Suprapubic skin (tissue), 4 donors: ENCODE measurements at regions not wholly inside any gene's neighbourhood (a gene's known extent, or its start where the extent isn't known, plus 50 kb on each side); places are given as distances from the start of the nearest gene placed in this dataset.
A peak's percentile ranks its signal among the peaks of the same experiment; 100 is the strongest.

Source experiments
- DNase-seq, 2 donors: peaks; one replicate each; pipeline ENCODE4 v3.0.0-alpha.2; 2019; ENCODE audit warnings: low spot score in 2 of 2
- H3K27ac ChIP-seq: fragments of 200-600 bp; sonication (generic); one replicate; pipeline ENCODE4 v1.5.1; 2019
- H3K27me3 ChIP-seq: fragments of 200-600 bp; sonication (generic); one replicate; pipeline ENCODE4 v1.5.1; 2019
- H3K36me3 ChIP-seq: fragments of 200-600 bp; sonication (generic); one replicate; pipeline ENCODE4 v1.5.1; 2019
- H3K4me1 ChIP-seq: fragments of 200-600 bp; sonication (generic); one replicate; pipeline ENCODE4 v1.5.1; 2019
- H3K4me3 ChIP-seq: fragments of 200-600 bp; sonication (generic); one replicate; pipeline ENCODE4 v1.5.1; 2019; ENCODE audit warnings: mild to moderate bottlenecking
- H3K9me3 ChIP-seq: fragments of 200-600 bp; sonication (generic); one replicate; pipeline ENCODE4 v1.5.1; 2019
- EP300 ChIP-seq: sonication (generic); formaldehyde crosslinking; IDR thresholded peaks from one replicate; pipeline ENCODE4 v1.6.1; 2017; ENCODE audit warnings: antibody characterized with exemption
- POLR2A ChIP-seq, 2 donors: fragments of 450-650 bp; IDR thresholded peaks; one replicate each; pipeline ENCODE4 v1.6.1; 2017; ENCODE audit warnings: antibody characterized with exemption in 2 of 2, mild to moderate bottlenecking in 2 of 2, moderate library complexity in 2 of 2
- POLR2AphosphoS5 ChIP-seq, 3 donors: sonication (generic); formaldehyde crosslinking; IDR thresholded peaks; one replicate each; pipeline ENCODE4 v1.6.1; 2017; ENCODE audit warnings: antibody characterized with exemption in 3 of 3
- WGBS: methylation state at CpG from one replicate; pipeline ENCODE4 v1.1.5; 2018; 5-methylcytosine and 5-hydroxymethylcytosine counted together
- TF ChIP-seq, protein P1 (sequence below), 2 donors: fragments of 200-600 bp in 1 of 2; fragments of 450-650 bp in 1 of 2; sonication (generic) in 1 of 2; IDR thresholded peaks; one replicate each; pipeline ENCODE4 v1.5.1; 2016 to 2019; ENCODE audit warnings: antibody characterized with exemption in 2 of 2, mild to moderate bottlenecking in 1 of 2, moderate library complexity in 1 of 2

DNA sequence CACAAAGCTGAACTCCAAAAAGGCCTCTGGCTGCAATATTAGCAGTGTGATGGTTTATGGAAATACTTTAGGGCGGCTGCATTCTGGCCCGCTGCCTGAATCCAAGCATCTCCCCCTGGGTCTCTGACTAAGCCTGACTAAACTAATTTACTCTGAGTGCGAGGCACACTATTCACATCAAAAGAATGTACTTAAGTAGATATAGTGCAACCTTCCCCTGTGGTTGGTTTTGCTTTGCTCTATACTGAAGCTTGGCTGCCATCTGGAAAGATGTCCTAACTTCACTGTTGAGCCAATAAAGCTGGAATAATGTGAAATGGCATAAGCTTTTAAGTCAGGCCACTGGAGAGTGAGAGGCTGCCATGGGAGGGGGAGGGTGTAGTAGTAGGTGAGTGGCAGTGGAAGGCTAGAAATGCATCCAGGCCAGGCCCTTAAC is 321.6 kb downstream of the AASDHPPT start:
- TF ChIP-seq POLR2AphosphoS5 (IDR thresholded peaks at IDR 0.05) (no peak), POLR2A (IDR thresholded peaks at IDR 0.05) (no peak), EP300 (no peak)
- TF ChIP-seq, protein P1, sequence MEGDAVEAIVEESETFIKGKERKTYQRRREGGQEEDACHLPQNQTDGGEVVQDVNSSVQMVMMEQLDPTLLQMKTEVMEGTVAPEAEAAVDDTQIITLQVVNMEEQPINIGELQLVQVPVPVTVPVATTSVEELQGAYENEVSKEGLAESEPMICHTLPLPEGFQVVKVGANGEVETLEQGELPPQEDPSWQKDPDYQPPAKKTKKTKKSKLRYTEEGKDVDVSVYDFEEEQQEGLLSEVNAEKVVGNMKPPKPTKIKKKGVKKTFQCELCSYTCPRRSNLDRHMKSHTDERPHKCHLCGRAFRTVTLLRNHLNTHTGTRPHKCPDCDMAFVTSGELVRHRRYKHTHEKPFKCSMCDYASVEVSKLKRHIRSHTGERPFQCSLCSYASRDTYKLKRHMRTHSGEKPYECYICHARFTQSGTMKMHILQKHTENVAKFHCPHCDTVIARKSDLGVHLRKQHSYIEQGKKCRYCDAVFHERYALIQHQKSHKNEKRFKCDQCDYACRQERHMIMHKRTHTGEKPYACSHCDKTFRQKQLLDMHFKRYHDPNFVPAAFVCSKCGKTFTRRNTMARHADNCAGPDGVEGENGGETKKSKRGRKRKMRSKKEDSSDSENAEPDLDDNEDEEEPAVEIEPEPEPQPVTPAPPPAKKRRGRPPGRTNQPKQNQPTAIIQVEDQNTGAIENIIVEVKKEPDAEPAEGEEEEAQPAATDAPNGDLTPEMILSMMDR (IDR thresholded peaks at IDR 0.05), result no peak
- Histone ChIP-seq H3K27ac (no peak overlapping the region), H3K27me3 (no peaks in the 10 kb centered on the region), H3K9me3 (no peaks in the 10 kb centered on the region), H3K4me3 (no peak overlapping the region), H3K36me3 (no peaks in the 10 kb centered on the region), H3K4me1 (no peaks in the 10 kb centered on the region)
- 29% methylated on average over 3 of the region's 3 CpGs for WGBS
- peak in 1 of 2 donors; percentile 64 for DNase-seq

DNA sequence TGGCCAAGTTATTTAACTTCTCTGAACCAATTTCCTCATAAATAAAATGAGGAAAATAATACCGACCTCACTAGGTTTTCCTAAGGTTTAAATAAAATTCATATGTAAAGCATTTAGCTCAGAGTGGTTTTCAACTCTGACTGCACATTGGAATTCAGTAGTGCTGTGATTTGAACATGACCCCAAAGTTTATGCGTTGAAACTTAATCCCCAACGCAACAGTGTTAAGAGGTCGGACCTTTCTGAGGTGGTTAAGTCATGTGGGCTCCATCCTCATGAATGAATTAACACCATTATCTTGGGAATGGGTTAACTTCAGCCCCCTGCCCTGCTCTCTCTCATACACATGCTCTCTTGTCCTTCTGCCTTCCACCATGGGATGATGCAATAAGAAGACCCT is 322.2 kb downstream of the AASDHPPT start:
- no peak overlapping the region for H3K4me3 ChIP-seq
- no peak overlapping the region for H3K27ac ChIP-seq
- H3K36me3 ChIP-seq, result no peaks in the 10 kb centered on the region
- no peaks in the 10 kb centered on the region for H3K27me3 ChIP-seq
- TF ChIP-seq, protein P1 (IDR thresholded peaks at IDR 0.05), result no peak
- TF ChIP-seq POLR2A (IDR thresholded peaks at IDR 0.05) (no peak), EP300 (no peak), POLR2AphosphoS5 (IDR thresholded peaks at IDR 0.05) (no peak)
- 82% methylated on average over 4 of the region's 4 CpGs for WGBS
- DNase-seq, result no peak
- H3K9me3 ChIP-seq, result no peaks in the 10 kb centered on the region
- no peaks in the 10 kb centered on the region for H3K4me1 ChIP-seq

DNA sequence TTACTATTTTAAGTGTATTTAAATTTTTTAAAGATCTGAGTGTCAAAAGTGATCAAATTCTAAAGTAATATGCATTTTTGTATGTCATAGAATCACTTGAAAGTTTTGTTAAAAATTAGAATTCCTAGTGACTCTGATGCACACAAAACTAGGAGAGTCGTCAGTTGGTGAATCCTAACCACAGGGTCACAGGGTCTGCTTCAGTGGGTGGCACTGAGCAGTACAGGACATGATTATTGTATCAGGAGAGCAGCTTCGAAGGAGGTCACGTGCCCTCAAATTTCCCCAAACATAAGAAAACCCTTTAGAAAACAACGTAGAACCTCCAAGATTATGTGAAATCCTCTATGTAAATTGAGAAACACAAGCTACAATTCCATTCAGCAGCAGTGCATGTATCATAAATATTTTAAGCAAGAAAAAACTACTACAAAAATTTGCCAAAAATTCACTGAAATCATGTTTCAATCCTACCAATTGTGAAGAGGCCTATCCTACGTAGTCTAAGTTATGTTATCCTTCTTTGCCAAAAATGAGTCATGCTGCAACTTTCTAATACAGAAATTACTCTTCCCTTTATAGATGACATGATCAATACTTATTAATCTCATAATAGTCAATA is 323.6 kb downstream of the AASDHPPT start:
- Histone ChIP-seq H3K4me1 (no peaks in the 10 kb centered on the region), H3K36me3 (no peaks in the 10 kb centered on the region), H3K4me3 (no peak overlapping the region), H3K27me3 (no peaks in the 10 kb centered on the region), H3K9me3 (no peaks in the 10 kb centered on the region), H3K27ac (no peak overlapping the region)
- no peak for DNase-seq
- WGBS, result 88% methylated on average over 5 of the region's 5 CpGs
- TF ChIP-seq EP300, result no peak

DNA sequence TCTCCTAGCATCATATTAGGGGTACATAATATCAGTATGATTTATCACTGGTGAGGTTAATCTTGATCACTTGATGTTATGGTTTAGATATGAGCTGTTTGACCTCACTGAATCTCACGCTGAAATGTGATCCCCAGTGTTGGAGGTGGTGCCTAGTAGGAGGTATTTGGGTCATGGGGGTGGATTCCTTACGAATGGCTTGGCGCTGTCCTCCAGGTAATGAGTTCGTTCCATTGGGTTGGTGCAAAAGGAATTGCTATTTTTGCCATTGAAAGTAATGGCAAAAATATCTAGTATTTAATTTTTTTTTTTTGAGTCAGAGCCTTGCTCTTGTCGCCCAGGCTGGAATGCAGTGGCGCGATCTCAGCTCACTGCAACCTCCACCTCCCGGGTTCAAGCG is 326.3 kb downstream of the AASDHPPT start:
- Histone ChIP-seq H3K4me3 (no peak overlapping the region), H3K9me3 (no peaks in the 10 kb centered on the region), H3K4me1 (no peaks in the 10 kb centered on the region), H3K36me3 (no peaks in the 10 kb centered on the region), H3K27ac (no peak overlapping the region), H3K27me3 (no peaks in the 10 kb centered on the region)
- no peak for DNase-seq
- TF ChIP-seq POLR2A (IDR thresholded peaks at IDR 0.05), result no peak
- TF ChIP-seq POLR2AphosphoS5 (IDR thresholded peaks at IDR 0.05), result no peak
- TF ChIP-seq EP300, result no peak
- TF ChIP-seq, protein P1 (IDR thresholded peaks at IDR 0.05), result no peak
- WGBS, result 91% methylated on average over 9 of the region's 9 CpGs

DNA sequence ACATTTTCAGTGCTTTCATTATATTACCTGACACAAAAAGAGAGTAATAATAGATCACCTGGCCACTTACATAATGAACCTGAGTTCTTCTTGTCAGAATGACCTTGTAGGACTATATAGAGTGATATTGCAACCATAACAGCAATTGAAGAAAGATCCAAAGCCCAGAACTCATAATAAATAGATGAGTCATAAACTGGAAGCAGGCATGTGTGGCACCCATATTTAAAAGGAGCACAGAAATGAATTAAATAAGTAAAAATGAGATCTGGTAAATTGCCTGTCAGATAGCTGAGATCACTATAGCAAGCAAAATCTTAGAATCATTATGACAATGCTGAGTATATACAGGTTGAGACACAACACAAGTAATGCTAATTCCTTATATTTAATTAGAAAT is 331.8 kb downstream of the AASDHPPT start:
- TF ChIP-seq EP300 (no peak), POLR2A (IDR thresholded peaks at IDR 0.05) (no peak), POLR2AphosphoS5 (IDR thresholded peaks at IDR 0.05) (no peak)
- TF ChIP-seq, protein P1 (IDR thresholded peaks at IDR 0.05), result no peak
- Histone ChIP-seq H3K9me3 (no peaks in the 10 kb centered on the region), H3K4me1 (no peaks in the 10 kb centered on the region), H3K36me3 (no peaks in the 10 kb centered on the region), H3K4me3 (no peak overlapping the region), H3K27me3 (no peaks in the 10 kb centered on the region), H3K27ac (no peak overlapping the region)
- no peak for DNase-seq

DNA sequence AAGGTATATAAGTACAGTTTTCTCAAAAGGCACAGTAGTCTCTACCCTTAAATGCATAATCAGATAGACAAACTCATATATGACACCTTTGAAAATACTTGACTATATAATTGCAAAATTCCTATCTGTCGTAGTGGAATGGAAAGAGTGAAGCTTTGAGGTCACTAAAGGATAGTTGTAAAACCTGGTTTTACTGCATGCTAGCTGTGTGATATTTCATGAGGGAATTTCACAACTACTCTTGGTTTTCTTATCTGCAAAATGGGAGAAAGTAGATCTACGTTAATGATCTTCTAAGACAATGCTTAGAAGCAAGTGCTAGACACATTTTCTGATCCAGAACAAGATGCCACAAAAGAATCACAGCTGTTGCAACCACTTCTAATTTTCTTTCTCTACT is 332.2 kb downstream of the AASDHPPT start:
- TF ChIP-seq, protein P1 (IDR thresholded peaks at IDR 0.05), result no peak
- TF ChIP-seq EP300 (no peak), POLR2A (IDR thresholded peaks at IDR 0.05) (no peak), POLR2AphosphoS5 (IDR thresholded peaks at IDR 0.05) (no peak)
- no peaks in the 10 kb centered on the region for H3K9me3 ChIP-seq
- H3K4me1 ChIP-seq, result no peaks in the 10 kb centered on the region
- no peak overlapping the region for H3K4me3 ChIP-seq
- H3K36me3 ChIP-seq, result no peaks in the 10 kb centered on the region
- no peak for DNase-seq
- H3K27me3 ChIP-seq, result no peaks in the 10 kb centered on the region
- 73% methylated on average over 2 of the region's 2 CpGs for WGBS
- H3K27ac ChIP-seq, result no peak overlapping the region
